ENCODE measurements at regions not wholly inside any gene's neighbourhood (a gene's known extent, or its start where the extent isn't known, plus 50 kb on each side); places are given as distances from the start of the nearest gene placed in this dataset.

GRCh38 chr15:69592954-69593353 lies 140.3 kb downstream of the RPLP1 start:
- no peaks in the 10 kb centered on the region for H3K9me3 Mint-ChIP-seq
- no peak for DNase-seq (ENCODE audit: low spot score)
- peaks cover 4% of the 10 kb centered on the region for H3K4me1 Mint-ChIP-seq (ENCODE audit: low read depth)
- no peaks in the 10 kb centered on the region for H3K36me3 Mint-ChIP-seq (ENCODE audit: low read depth)
- H3K27me3 Mint-ChIP-seq (ENCODE audit: low read depth): peaks cover 7% of the 10 kb centered on the region
- no peak overlapping the region for H3K27ac Mint-ChIP-seq
- H3K4me3 Mint-ChIP-seq (ENCODE audit: low read depth): no peak overlapping the region
- intact Hi-C loops (cut with micrococcal nuclease): no loop called here

DNA sequence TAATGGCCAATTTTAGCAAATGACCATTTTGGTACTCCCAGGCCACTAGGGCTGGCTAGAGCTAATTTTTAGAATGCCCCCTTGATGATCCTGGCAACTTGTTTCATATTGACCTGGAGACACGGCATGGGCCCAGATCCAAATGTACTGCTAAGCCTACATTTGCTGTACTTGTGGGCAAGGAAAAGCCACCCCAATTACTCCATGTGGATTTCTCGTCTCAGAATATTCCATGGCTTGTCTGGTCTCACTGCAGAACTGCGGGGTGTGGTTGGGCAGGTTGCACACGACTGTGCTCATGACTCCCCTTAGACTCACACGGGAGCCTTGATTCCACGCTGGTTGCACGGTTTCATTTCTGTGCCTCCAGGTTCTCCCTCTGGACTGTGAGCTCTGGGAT lies 140.9 kb downstream of the RPLP1 start:
- intact Hi-C loops (cut with micrococcal nuclease): no loop called here
- H3K36me3 Mint-ChIP-seq (ENCODE audit: low read depth): no peaks in the 10 kb centered on the region
- peaks cover 9% of the 10 kb centered on the region for H3K27me3 Mint-ChIP-seq (ENCODE audit: low read depth)
- no peak for DNase-seq (ENCODE audit: low spot score)
- no peak overlapping the region for H3K4me3 Mint-ChIP-seq (ENCODE audit: low read depth)
- H3K27ac Mint-ChIP-seq: no peak overlapping the region
- H3K9me3 Mint-ChIP-seq: no peaks in the 10 kb centered on the region
- peaks cover 2% of the 10 kb centered on the region for H3K4me1 Mint-ChIP-seq (ENCODE audit: low read depth)

DNA sequence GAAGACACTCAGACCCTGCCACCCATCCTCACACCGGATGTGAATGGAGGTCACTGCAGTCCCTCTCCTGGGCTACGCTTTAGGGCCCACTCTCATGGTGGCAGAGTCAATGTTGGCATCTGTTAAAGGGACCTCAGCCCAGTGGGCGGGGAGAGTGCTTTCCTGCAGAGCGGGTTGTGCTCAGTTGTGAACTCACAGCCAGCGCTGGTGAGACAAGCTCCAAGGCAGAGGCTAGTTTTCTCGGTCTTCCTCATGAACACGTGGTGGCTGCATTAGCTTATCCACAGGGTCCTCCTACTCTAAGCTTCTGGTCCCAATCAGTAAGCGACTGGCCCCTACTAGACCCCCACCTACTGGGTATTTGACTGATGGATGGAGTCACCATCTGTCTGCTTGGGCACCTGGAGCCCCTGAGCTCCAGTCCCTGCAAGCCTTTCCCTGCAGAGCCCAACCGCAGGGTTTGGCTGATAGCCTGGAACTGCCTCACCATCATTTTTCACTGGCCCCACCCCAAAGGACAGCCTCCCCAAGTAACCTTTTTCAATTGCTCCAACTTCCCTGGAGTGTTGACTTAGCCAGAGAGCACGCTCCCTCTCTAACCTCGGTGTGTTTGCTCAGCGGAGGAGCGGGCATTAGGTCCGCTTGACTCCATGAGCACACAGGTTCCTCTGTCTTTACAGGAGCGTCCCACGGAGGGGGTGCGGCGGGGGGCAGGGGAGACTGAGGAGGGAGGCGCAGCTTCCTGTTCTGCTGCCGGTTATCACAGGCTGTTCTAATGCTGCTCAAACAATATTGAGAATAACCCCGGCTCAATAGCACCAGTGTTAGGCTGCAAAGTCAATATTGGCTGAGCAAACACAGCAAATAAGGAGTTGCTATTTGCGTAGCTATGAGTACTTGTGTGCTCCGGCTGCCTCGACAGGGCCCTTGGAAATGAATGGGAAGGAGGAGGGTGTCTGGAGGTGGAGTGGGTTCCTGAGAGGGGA lies 141.7 kb downstream of the RPLP1 start:
- DNase-seq (ENCODE audit: low spot score): no peak
- Mint-ChIP-seq H3K4me1 (ENCODE audit: low read depth) (peaks cover 2% of the 10 kb centered on the region), H3K27me3 (ENCODE audit: low read depth) (peaks cover 16% of the 10 kb centered on the region), H3K27ac (no peak overlapping the region), H3K36me3 (ENCODE audit: low read depth) (no peaks in the 10 kb centered on the region), H3K4me3 (ENCODE audit: low read depth) (no peak overlapping the region), H3K9me3 (no peaks in the 10 kb centered on the region)
- intact Hi-C loops (cut with micrococcal nuclease): no loop called here

DNA sequence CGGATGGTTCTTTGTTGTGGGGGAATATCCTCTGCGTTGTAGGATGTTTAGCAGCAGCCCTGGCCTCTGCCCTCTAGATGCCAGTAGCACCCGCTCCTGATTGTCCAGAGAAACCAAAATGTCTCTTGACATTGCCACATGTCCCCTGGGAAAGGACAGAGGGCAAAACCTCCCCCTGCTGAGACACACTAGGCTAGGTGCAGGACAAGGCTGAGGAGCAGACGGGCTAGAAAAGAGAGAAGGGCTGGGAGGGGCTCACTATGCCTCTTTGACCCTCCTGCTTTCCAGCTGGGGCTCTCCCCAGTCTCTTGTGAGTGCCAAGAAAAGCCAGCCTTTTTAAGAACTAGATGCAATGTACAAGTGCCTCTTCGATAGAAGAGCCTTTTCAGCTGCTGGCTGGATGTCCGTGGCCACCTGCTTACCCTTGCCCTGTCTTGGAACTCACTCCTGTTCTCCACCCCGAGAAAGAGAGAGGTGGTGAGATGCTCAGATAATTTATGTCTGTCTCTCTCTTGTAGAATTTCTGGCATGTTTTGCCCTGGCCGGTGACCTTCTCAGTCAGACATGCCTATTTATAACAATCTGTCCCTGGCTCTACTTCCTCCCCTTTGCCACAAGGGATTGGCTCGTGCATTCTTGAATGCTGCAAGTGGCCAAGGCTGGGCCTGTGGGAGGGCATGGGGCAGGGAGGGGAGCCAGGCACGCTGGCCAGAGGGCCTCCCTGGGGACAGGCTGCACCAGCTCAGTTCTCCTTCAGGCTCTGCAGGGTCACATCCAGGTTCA lies 142.6 kb downstream of the RPLP1 start:
- Mint-ChIP-seq H3K4me3 (ENCODE audit: low read depth) (no peak overlapping the region), H3K27me3 (ENCODE audit: low read depth) (peaks cover 18% of the 10 kb centered on the region), H3K9me3 (no peaks in the 10 kb centered on the region), H3K36me3 (ENCODE audit: low read depth) (no peaks in the 10 kb centered on the region), H3K27ac (no peak overlapping the region), H3K4me1 (ENCODE audit: low read depth) (peaks cover 2% of the 10 kb centered on the region)
- intact Hi-C loops (cut with micrococcal nuclease): no loop called here
- DNase-seq (ENCODE audit: low spot score): no peak

- H3K27me3 Mint-ChIP-seq (ENCODE audit: low read depth): peaks cover 24% of the 10 kb centered on the region
- H3K27ac Mint-ChIP-seq: no peak overlapping the region
- no peaks in the 10 kb centered on the region for H3K9me3 Mint-ChIP-seq
- no peak for DNase-seq (ENCODE audit: low spot score)
- peaks cover 2% of the 10 kb centered on the region for H3K4me1 Mint-ChIP-seq (ENCODE audit: low read depth)
- no peak overlapping the region for H3K4me3 Mint-ChIP-seq (ENCODE audit: low read depth)
- H3K36me3 Mint-ChIP-seq (ENCODE audit: low read depth): no peaks in the 10 kb centered on the region
- intact Hi-C loops (cut with micrococcal nuclease): no loop called here
These were observed 144.5 kb downstream of the RPLP1 start for GRCh38 chr15:69597061-69597592.

DNA sequence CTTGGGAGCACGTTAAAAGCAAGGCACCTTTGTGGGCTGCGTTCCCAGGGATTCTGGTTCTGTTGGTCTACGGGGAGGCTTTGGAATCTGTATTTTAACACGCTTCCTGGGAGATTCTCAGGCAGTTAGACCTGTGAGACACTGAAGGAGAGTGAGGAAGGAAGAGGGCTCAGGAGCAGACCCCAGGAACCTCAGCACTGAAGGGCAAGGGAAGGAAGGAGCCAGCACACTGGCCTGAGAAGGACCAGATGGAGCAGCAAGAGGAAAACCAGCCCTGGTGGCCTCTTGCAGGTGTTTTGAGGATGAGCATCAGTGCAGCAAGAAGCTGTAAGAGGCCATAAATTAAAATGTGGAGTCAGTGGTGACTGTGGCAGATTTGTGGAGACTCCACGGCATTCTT lies 146.7 kb downstream of the RPLP1 start:
- Mint-ChIP-seq H3K27me3 (ENCODE audit: low read depth) (peaks cover 27% of the 10 kb centered on the region), H3K27ac (no peak overlapping the region), H3K4me3 (ENCODE audit: low read depth) (no peak overlapping the region), H3K9me3 (no peaks in the 10 kb centered on the region), H3K36me3 (ENCODE audit: low read depth) (no peaks in the 10 kb centered on the region), H3K4me1 (ENCODE audit: low read depth) (peaks cover 2% of the 10 kb centered on the region)
- intact Hi-C loops (cut with micrococcal nuclease): no loop called here
- no peak for DNase-seq (ENCODE audit: low spot score)

GRCh38 chr15:69600556-69601085 lies 148.0 kb downstream of the RPLP1 start:
- Mint-ChIP-seq H3K9me3 (no peaks in the 10 kb centered on the region), H3K27ac (no peak overlapping the region), H3K36me3 (ENCODE audit: low read depth) (no peaks in the 10 kb centered on the region), H3K4me1 (ENCODE audit: low read depth) (no peaks in the 10 kb centered on the region), H3K27me3 (ENCODE audit: low read depth) (peaks cover 24% of the 10 kb centered on the region), H3K4me3 (ENCODE audit: low read depth) (no peak overlapping the region)
- intact Hi-C loops (cut with micrococcal nuclease): no loop called here
- DNase-seq (ENCODE audit: low spot score): no peak

DNA sequence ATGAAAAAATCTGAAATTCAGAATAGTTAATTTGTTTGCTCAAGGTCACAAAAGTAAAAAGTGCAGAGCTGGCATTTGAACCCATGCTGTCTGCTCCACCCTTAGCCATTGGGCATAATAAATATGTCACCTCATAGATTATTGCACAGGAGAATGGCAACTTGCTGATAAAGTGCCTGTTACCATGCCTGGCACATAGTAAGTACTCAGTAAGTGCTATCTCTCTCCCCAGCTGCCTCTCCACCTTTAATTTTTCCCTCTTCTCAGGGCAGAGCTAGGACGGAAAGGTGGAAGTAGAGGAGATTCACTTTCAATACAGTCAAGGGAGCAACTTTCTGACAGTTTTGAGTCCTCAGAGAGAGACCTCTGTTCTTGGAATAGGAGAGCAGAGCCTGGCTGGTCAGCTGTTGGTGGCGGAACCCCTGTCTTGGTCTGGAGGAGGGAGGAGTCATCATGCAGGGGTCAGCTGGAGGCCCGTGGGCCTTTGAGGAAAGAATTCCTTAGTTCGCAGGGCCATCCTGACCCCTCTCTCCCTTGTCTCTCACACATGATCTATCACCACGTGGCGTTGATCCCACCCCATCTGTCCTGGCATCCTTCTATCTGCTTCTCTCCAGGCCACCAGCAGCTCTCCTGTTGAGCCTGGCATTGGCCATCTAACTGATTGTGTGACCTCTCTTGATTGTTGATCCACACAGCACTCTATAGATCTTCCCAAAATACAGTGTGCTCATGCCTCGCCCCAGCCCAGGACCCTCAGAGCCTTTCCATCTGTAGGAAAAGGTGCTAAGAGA lies 149.3 kb downstream of the RPLP1 start:
- Mint-ChIP-seq H3K27me3 (ENCODE audit: low read depth) (peaks cover 20% of the 10 kb centered on the region), H3K4me1 (ENCODE audit: low read depth) (peaks cover 6% of the 10 kb centered on the region), H3K27ac (no peak overlapping the region), H3K36me3 (ENCODE audit: low read depth) (no peaks in the 10 kb centered on the region), H3K9me3 (no peaks in the 10 kb centered on the region), H3K4me3 (ENCODE audit: low read depth) (no peak overlapping the region)
- intact Hi-C loops (cut with micrococcal nuclease): no loop called here
- no peak for DNase-seq (ENCODE audit: low spot score)

- H3K9me3 Mint-ChIP-seq: no peaks in the 10 kb centered on the region
- no peaks in the 10 kb centered on the region for H3K36me3 Mint-ChIP-seq (ENCODE audit: low read depth)
- H3K4me1 Mint-ChIP-seq (ENCODE audit: low read depth): peaks cover 6% of the 10 kb centered on the region
- H3K27ac Mint-ChIP-seq: no peak overlapping the region
- intact Hi-C loops (cut with micrococcal nuclease): no loop called here
- H3K27me3 Mint-ChIP-seq (ENCODE audit: low read depth): peaks cover 24% of the 10 kb centered on the region
- no peak overlapping the region for H3K4me3 Mint-ChIP-seq (ENCODE audit: low read depth)
- DNase-seq (ENCODE audit: low spot score): no peak
These were observed 150.3 kb downstream of the RPLP1 start for GRCh38 chr15:69602921-69603320.

GRCh38 chr15:69603369-69604071 lies 150.9 kb downstream of the RPLP1 start:
- peaks cover 21% of the 10 kb centered on the region for H3K27me3 Mint-ChIP-seq (ENCODE audit: low read depth)
- no peak overlapping the region for H3K27ac Mint-ChIP-seq
- intact Hi-C loops (cut with micrococcal nuclease): no loop called here
- no peaks in the 10 kb centered on the region for H3K36me3 Mint-ChIP-seq (ENCODE audit: low read depth)
- H3K4me3 Mint-ChIP-seq (ENCODE audit: low read depth): no peak overlapping the region
- H3K9me3 Mint-ChIP-seq: no peaks in the 10 kb centered on the region
- H3K4me1 Mint-ChIP-seq (ENCODE audit: low read depth): peaks cover 6% of the 10 kb centered on the region
- no peak for DNase-seq (ENCODE audit: low spot score)

DNA sequence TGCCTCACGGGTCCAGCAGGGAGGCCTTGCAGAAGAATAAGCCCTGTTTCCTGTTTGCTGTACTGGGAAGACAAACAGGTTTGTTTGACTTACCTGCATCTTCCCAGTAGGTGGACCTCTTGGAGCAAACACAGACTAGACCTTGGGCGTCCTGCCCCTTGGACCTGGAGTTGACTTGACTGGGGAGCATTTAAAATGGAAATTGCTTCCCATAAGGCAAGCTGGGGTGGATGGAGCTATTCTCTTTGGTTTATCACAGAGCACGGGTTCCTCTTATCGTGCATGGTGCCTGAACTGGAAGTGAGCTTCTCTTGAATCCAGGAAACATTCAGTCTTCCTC lies 151.4 kb downstream of the RPLP1 start:
- Mint-ChIP-seq H3K4me3 (ENCODE audit: low read depth) (no peak overlapping the region), H3K27me3 (ENCODE audit: low read depth) (peaks cover 18% of the 10 kb centered on the region), H3K4me1 (ENCODE audit: low read depth) (peaks cover 6% of the 10 kb centered on the region), H3K27ac (no peak overlapping the region), H3K36me3 (ENCODE audit: low read depth) (no peaks in the 10 kb centered on the region), H3K9me3 (no peaks in the 10 kb centered on the region)
- no peak for DNase-seq (ENCODE audit: low spot score)
- intact Hi-C loops (cut with micrococcal nuclease): no loop called here

GRCh38 chr15:69606144-69606543 lies 153.5 kb downstream of the RPLP1 start:
- intact Hi-C loops (cut with micrococcal nuclease): no loop called here
- H3K9me3 Mint-ChIP-seq: no peaks in the 10 kb centered on the region

More at GRCh38 chr15:69606144-69606543, 153.5 kb downstream of the RPLP1 start:
- no peak overlapping the region for H3K27ac Mint-ChIP-seq
- peaks cover 8% of the 10 kb centered on the region for H3K27me3 Mint-ChIP-seq (ENCODE audit: low read depth)
- H3K36me3 Mint-ChIP-seq (ENCODE audit: low read depth): no peaks in the 10 kb centered on the region
- peaks cover 10% of the 10 kb centered on the region for H3K4me1 Mint-ChIP-seq (ENCODE audit: low read depth)
- no peak for DNase-seq (ENCODE audit: low spot score)
- H3K4me3 Mint-ChIP-seq (ENCODE audit: low read depth): no peak overlapping the region
